ENCODE measurements at regions not wholly inside any gene's neighbourhood (a gene's known extent, or its start where the extent isn't known, plus 50 kb on each side); places are given as distances from the start of the nearest gene placed in this dataset.

DNA sequence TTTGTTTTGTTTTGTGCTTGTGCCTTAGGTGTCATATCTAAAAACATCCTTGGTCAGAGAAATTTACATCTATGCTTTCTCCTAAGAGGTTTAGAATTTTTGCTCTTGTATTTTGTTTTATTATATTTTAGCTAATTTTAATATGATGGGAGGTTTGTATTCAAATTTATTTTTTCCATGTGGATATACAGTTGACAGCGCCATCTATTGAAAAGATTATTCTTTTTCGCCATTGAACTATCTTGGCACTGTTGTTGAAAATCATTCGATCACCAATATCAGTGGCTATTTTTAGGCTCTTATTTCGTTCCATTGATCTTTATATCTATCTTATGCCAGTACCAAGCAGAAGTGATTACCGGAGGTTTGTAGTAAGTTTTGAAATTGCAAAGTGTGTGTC, 510.3 kb downstream of the BRD1 start:
- TF ChIP-seq CTCF (IDR thresholded peaks at IDR 0.05; ENCODE audit: insufficient read depth, low read length, poor library complexity, severe bottlenecking) (no peak), EZH2phosphoT487 (conservative IDR thresholded peaks at IDR 0.05; ENCODE audit: low read length) (no peak)
